IMR-90 (cell line): ENCODE measurements at regions not wholly inside any gene's neighbourhood (a gene's known extent, or its start where the extent isn't known, plus 50 kb on each side); places are given as distances from the start of the nearest gene placed in this dataset.

ENCODE experiments used
- ATAC-seq: fragments of 200-7000 bp; cut with Tn5 transposase; 2 replicates; pipeline ENCODE4 v1.9.1; 2020; ENCODE audit warnings: low read depth, mild to moderate bottlenecking, moderate library complexity
- BruUV-seq: library from RNA; stranded (reverse); fragments of 400-500 nt; replicated peaks from 2 replicates; lab custom pipeline; 2021; lab: Mats Ljungman, UMichigan
- CTCF ChIA-PET: fragments of 300-600 bp; formaldehyde crosslinking; extraction: SDS; loops from one replicate; lab custom pipeline; 2021; ENCODE audit warnings: antibody characterized with exemption; lab: Yijun Ruan, JAX
- POLR2A ChIA-PET: fragments of 300-600 bp; sonication (Branson Sonifier 250); formaldehyde crosslinking; loops from one replicate; lab custom pipeline; 2022; ENCODE audit warnings: antibody characterized with exemption; ENCODE audit not compliant: unreplicated experiment; lab: Charles Lee
- DNase-seq: peaks from one replicate; pipeline ENCODE4 v3.0.0; 2013
- H2AFZ ChIP-seq: replicated peaks from 2 replicates; pipeline ENCODE3; 2013; ENCODE audit warnings: low read length, mild to moderate bottlenecking; ENCODE audit not compliant: poor library complexity
- H2AK5ac ChIP-seq: 2 replicates; pipeline ENCODE4 v1.6.1; 2013; ENCODE audit warnings: low read depth, low read length, inconsistent platforms
- H2AK9ac ChIP-seq: replicated peaks from 2 replicates; pipeline ENCODE3; 2013; ENCODE audit warnings: mild to moderate bottlenecking, low read depth, low read length, moderate library complexity; ENCODE audit not compliant: poor library complexity
- H2BK120ac ChIP-seq: 2 replicates; pipeline ENCODE4 v1.6.1; 2013; ENCODE audit warnings: low read depth, low read length, inconsistent platforms
- H2BK15ac ChIP-seq: 3 replicates; pipeline ENCODE4 v1.6.1; 2013; ENCODE audit warnings: low read depth, low read length, inconsistent platforms
- H2BK20ac ChIP-seq: 2 replicates; pipeline ENCODE4 v1.6.1; 2013; ENCODE audit warnings: low read depth, mild to moderate bottlenecking, inconsistent platforms, low read length, moderate library complexity
- H2BK5ac ChIP-seq: 2 replicates; pipeline ENCODE4 v1.6.1; 2013; ENCODE audit warnings: mild to moderate bottlenecking, low read depth, low read length, inconsistent platforms; ENCODE audit not compliant: poor library complexity, severe bottlenecking
- H3K14ac ChIP-seq: replicated peaks from 2 replicates; pipeline ENCODE4 v1.6.1; 2013; ENCODE audit warnings: low read depth, low read length, inconsistent platforms
- H3K18ac ChIP-seq: 2 replicates; pipeline ENCODE4 v1.6.1; 2013; ENCODE audit warnings: low read depth, low read length, control low read depth
- H3K23ac ChIP-seq: 2 replicates; pipeline ENCODE4 v1.6.1; 2013; ENCODE audit warnings: low read depth, low read length, inconsistent platforms
- H3K27ac ChIP-seq: 2 replicates; pipeline ENCODE4 v1.5.1; 2013; ENCODE audit warnings: mild to moderate bottlenecking, control low read depth, low read length; ENCODE audit not compliant: insufficient read depth
- H3K27me3 ChIP-seq: 2 replicates; pipeline ENCODE4 v1.6.1; 2013; ENCODE audit warnings: low read length; ENCODE audit not compliant: control insufficient read depth, insufficient read depth
- H3K36me3 ChIP-seq: 2 replicates; pipeline ENCODE4 v1.6.1; 2013; ENCODE audit warnings: low read length, mixed read lengths; ENCODE audit not compliant: control insufficient read depth, insufficient read depth
- H3K4ac ChIP-seq: 2 replicates; pipeline ENCODE4 v1.6.1; 2013; ENCODE audit warnings: low read depth, low read length, inconsistent platforms
- H3K4me1 ChIP-seq: 2 replicates; pipeline ENCODE4 v1.6.1; 2013; ENCODE audit warnings: low read length, mixed read lengths; ENCODE audit not compliant: control insufficient read depth, insufficient read depth
- H3K4me2 ChIP-seq: 2 replicates; pipeline ENCODE4 v1.6.1; 2013; ENCODE audit warnings: low read depth, mild to moderate bottlenecking, control low read depth, low read length, moderate library complexity
- H3K4me3 ChIP-seq: 2 replicates; pipeline ENCODE4 v1.5.1; 2013; ENCODE audit warnings: low read depth, mild to moderate bottlenecking, control low read depth, low read length, moderate library complexity; ENCODE audit not compliant: insufficient read depth
- H3K56ac ChIP-seq: 2 replicates; pipeline ENCODE4 v1.6.1; 2013; ENCODE audit warnings: low read length, inconsistent platforms; ENCODE audit not compliant: insufficient read depth; ENCODE audit errors: extremely low read depth
- H3K79me1 ChIP-seq, 2 experiments: 2 replicates each; pipeline ENCODE4 v1.6.1; 2013; ENCODE audit warnings: low read length in 2 of 2, inconsistent platforms in 1 of 2, low read depth in 1 of 2
- H3K9ac ChIP-seq: 2 replicates; pipeline ENCODE4 v1.6.1; 2013; ENCODE audit warnings: low read depth, low read length, control low read depth
- H3K9me1 ChIP-seq: 2 replicates; pipeline ENCODE4 v1.6.1; 2013; ENCODE audit warnings: low read length, inconsistent platforms; ENCODE audit not compliant: insufficient read depth
- H3K9me3 ChIP-seq: 2 replicates; pipeline ENCODE4 v1.6.1; 2013; ENCODE audit warnings: low read length; ENCODE audit not compliant: control insufficient read depth, insufficient read depth
- H4K20me1 ChIP-seq: 2 replicates; pipeline ENCODE4 v1.6.1; 2013; ENCODE audit warnings: low read length, inconsistent platforms; ENCODE audit not compliant: insufficient read depth
- H4K5ac ChIP-seq: 2 replicates; pipeline ENCODE4 v1.6.1; 2013; ENCODE audit warnings: mild to moderate bottlenecking, low read depth, low read length, control low read depth
- H4K8ac ChIP-seq, 2 experiments: 2 replicates each; pipeline ENCODE4 v1.6.1; 2013; ENCODE audit warnings: low read depth in 2 of 2, low read length in 2 of 2, control low read depth in 1 of 2, inconsistent platforms in 1 of 2
- H4K91ac ChIP-seq: 2 replicates; pipeline ENCODE4 v1.6.1; 2013; ENCODE audit warnings: low read depth, low read length, inconsistent platforms; ENCODE audit not compliant: insufficient read depth
- BHLHE40 ChIP-seq: fragments of 150-350 bp; IDR thresholded peaks from 2 replicates; pipeline ENCODE4 v1.6.1; 2016; ENCODE audit warnings: mild to moderate bottlenecking, low read depth, low read length
- CEBPB ChIP-seq: IDR thresholded peaks from 2 replicates; pipeline ENCODE4 v1.6.1; 2012; ENCODE audit warnings: low read depth, low read length, improper control_type of control experiment
- CHD1 ChIP-seq: IDR thresholded peaks from 2 replicates; pipeline ENCODE4 v1.6.1; 2012; ENCODE audit warnings: low read depth, low read length, improper control_type of control experiment
- CTCF ChIP-seq: conservative IDR thresholded peaks from 2 replicates; pipeline ENCODE4 v1.5.1; 2012; ENCODE audit warnings: mild to moderate bottlenecking, low read depth, low read length, improper control_type of control experiment
- ELK1 ChIP-seq: fragments of 150-350 bp; IDR thresholded peaks from 2 replicates; pipeline ENCODE4 v1.6.1; 2016; ENCODE audit warnings: low read depth, mild to moderate bottlenecking, low read length, moderate library complexity, borderline replicate concordance
- FOS ChIP-seq: fragments of 150-350 bp; IDR thresholded peaks from 2 replicates; pipeline ENCODE4 v1.6.1; 2016; ENCODE audit warnings: low read depth, low read length
- MAFK ChIP-seq: IDR thresholded peaks from 2 replicates; pipeline ENCODE4 v1.6.1; 2012; ENCODE audit warnings: low read depth, low read length, improper control_type of control experiment
- MAZ ChIP-seq: IDR thresholded peaks from 2 replicates; pipeline ENCODE4 v1.6.1; 2012; ENCODE audit warnings: low read depth, mild to moderate bottlenecking, low read length, improper control_type of control experiment, moderate library complexity, borderline replicate concordance
- MXI1 ChIP-seq: IDR thresholded peaks from 2 replicates; pipeline ENCODE4 v1.6.1; 2012; ENCODE audit warnings: low read depth, mild to moderate bottlenecking, low read length, moderate library complexity, borderline replicate concordance
- NFE2L2 ChIP-seq: fragments of 150-350 bp; IDR thresholded peaks from 2 replicates; pipeline ENCODE4 v1.6.1; 2016; ENCODE audit warnings: low read depth, mild to moderate bottlenecking, low read length
- POLR2A ChIP-seq: IDR thresholded peaks from 2 replicates; pipeline ENCODE4 v1.6.1; 2012; ENCODE audit warnings: mild to moderate bottlenecking, low read depth, low read length
- RAD21 ChIP-seq: IDR thresholded peaks from 2 replicates; pipeline ENCODE4 v1.6.1; 2012; ENCODE audit warnings: low read length, improper control_type of control experiment
- RCOR1 ChIP-seq: IDR thresholded peaks from 2 replicates; pipeline ENCODE4 v1.6.1; 2012; ENCODE audit warnings: mild to moderate bottlenecking, low read length, improper control_type of control experiment; ENCODE audit not compliant: insufficient replicate concordance
- RFX5 ChIP-seq: IDR thresholded peaks from 2 replicates; pipeline ENCODE4 v1.8.0; 2012; ENCODE audit warnings: low read depth, mild to moderate bottlenecking, low read length, moderate library complexity
- SMC3 ChIP-seq: fragments of 150-350 bp; IDR thresholded peaks from 2 replicates; pipeline ENCODE4 v1.6.1; 2016; ENCODE audit warnings: low read depth, mild to moderate bottlenecking, antibody characterized with exemption, low read length, moderate library complexity
- USF2 ChIP-seq: fragments of 150-350 bp; IDR thresholded peaks from 2 replicates; pipeline ENCODE4 v1.6.1; 2017; ENCODE audit warnings: mild to moderate bottlenecking, antibody characterized with exemption, low read length, low read depth
- WGBS, 2 experiments: methylation state at CpG; one replicate each; pipeline versions ENCODE4 v1.1.5 to v1.1.7; 2013; ENCODE audit warnings: missing lambda C conversion rate in 2 of 2; ENCODE audit not compliant: insufficient read length in 1 of 2; ENCODE audit errors: extremely low coverage in 2 of 2; 5-methylcytosine and 5-hydroxymethylcytosine counted together
- dilution Hi-C: fragments of 300-500 bp; cut with HindIII; formaldehyde crosslinking; loops from one replicate; pipeline ENCODE4 v1.14.3; 2018; ENCODE audit warnings: low sequenced_read_pairs; ENCODE audit not compliant: unreplicated experiment
- in situ Hi-C: fragments of 300-500 bp; cut with MboI; formaldehyde crosslinking; loops from 3 replicates; pipeline ENCODE4 v1.14.3; 2019; ENCODE audit warnings: low sequenced_read_pairs, inconsistent platforms, mixed read lengths
- intact Hi-C: fragments of 100-400 bp; cut with micrococcal nuclease; formaldehyde crosslinking; loops from 2 replicates; pipeline ENCODE4 v1.10.0; 2022

- H4K20me1 ChIP-seq = no peaks in the 10 kb centered on the region
- in situ Hi-C loops (no loop called here), intact Hi-C loops (no loop called here), dilution Hi-C loops (no loop called here)
- BruUV-seq = no TSS peak
- no peak overlapping the region for H2BK5ac ChIP-seq
- H3K56ac ChIP-seq = no peak overlapping the region
- H2AFZ ChIP-seq = no peak overlapping the region
- no peak overlapping the region for H2AK5ac ChIP-seq
- DNase-seq (no peak), ATAC-seq (no peak)
- H3K9me3 ChIP-seq = peaks cover 5% of the 10 kb centered on the region
- H4K91ac ChIP-seq = no peak overlapping the region
- TF ChIP-seq CTCF (no peak), MAZ (no peak), ELK1 (no peak), BHLHE40 (no peak), RFX5 (no peak), FOS (no peak), RAD21 (no peak), NFE2L2 (no peak), CHD1 (no peak), SMC3 (no peak), CEBPB (no peak), MXI1 (no peak), USF2 (no peak), RCOR1 (no peak), POLR2A (no peak), MAFK (no peak)
- H2AK9ac ChIP-seq = no peak overlapping the region
- no peak overlapping the region for H3K27ac ChIP-seq
- H3K9ac ChIP-seq = no peak overlapping the region
- H3K4me3 ChIP-seq = no peak overlapping the region
- H3K9me1 ChIP-seq = no peaks in the 10 kb centered on the region
- no peak overlapping the region for H3K23ac ChIP-seq
- H3K27me3 ChIP-seq = no peaks in the 10 kb centered on the region
- WGBS, 2 experiments = no CpG with 5 or more reads among the region's 2 CpGs
- H3K18ac ChIP-seq = no peak overlapping the region
- no peaks in the 10 kb centered on the region for H3K79me1 ChIP-seq
- H3K14ac ChIP-seq = no peak overlapping the region
- H2BK15ac ChIP-seq = no peak overlapping the region
- H4K5ac ChIP-seq = no peak overlapping the region
- H4K8ac ChIP-seq = no peak overlapping the region
- no peaks in the 10 kb centered on the region for H3K36me3 ChIP-seq
- H3K4me1 ChIP-seq = no peaks in the 10 kb centered on the region
- H2BK20ac ChIP-seq = no peak overlapping the region
- no peak overlapping the region for H2BK120ac ChIP-seq
- CTCF ChIA-PET = no interaction called here
- POLR2A ChIA-PET = no interaction called here
- H3K4ac ChIP-seq = no peak overlapping the region
- no peak overlapping the region for H3K4me2 ChIP-seq
These were observed 969.7 kb upstream of the USP15 start for GRCh38 chr12:61290473-61290872.
